ENCODE measurements at regions not wholly inside any gene's neighbourhood (a gene's known extent, or its start where the extent isn't known, plus 50 kb on each side); places are given as distances from the start of the nearest gene placed in this dataset.

- H3K9me3 Mint-ChIP-seq, result peaks cover 8% of the 10 kb centered on the region in 2 donors
- ATAC-seq (replicated peaks in 1 of 2) (no peak), DNase-seq (no peak)
- H3K4me3 Mint-ChIP-seq, result no peak overlapping the region
- H3K36me3 Mint-ChIP-seq (ENCODE audit: insufficient read depth in 2 of 2), result no peaks in the 10 kb centered on the region
- H3K4me1 Mint-ChIP-seq (ENCODE audit: low read depth), result no peaks in the 10 kb centered on the region
- no peak overlapping the region for H3K27ac Mint-ChIP-seq
- H3K27me3 Mint-ChIP-seq (ENCODE audit: low read depth), result no peaks in the 10 kb centered on the region
These were observed 319.8 kb downstream of the FRK start for GRCh38 chr6:115740907-115741306.

- Mint-ChIP-seq H3K27me3 (ENCODE audit: low read depth) (no peaks in the 10 kb centered on the region), H3K4me1 (ENCODE audit: low read depth) (no peaks in the 10 kb centered on the region), H3K9me3 (peaks cover 6 to 7% of the 10 kb centered on the region in 2 donors), H3K27ac (no peak overlapping the region), H3K36me3 (ENCODE audit: insufficient read depth in 2 of 2) (no peaks in the 10 kb centered on the region), H3K4me3 (no peak overlapping the region)
- DNase-seq (no peak), ATAC-seq (replicated peaks in 1 of 2) (no peak)
These were observed 325.1 kb downstream of the FRK start for GRCh38 chr6:115735610-115736009.

- H3K4me3 Mint-ChIP-seq, result no peak overlapping the region
- no peak overlapping the region for H3K27ac Mint-ChIP-seq
- H3K9me3 Mint-ChIP-seq, result peaks cover 6 to 11% of the 10 kb centered on the region in 2 donors
- ATAC-seq (replicated peaks in 1 of 2), result no peak
- H3K4me1 Mint-ChIP-seq (ENCODE audit: low read depth), result no peaks in the 10 kb centered on the region
- no peak for DNase-seq
- no peaks in the 10 kb centered on the region for H3K36me3 Mint-ChIP-seq (ENCODE audit: insufficient read depth in 2 of 2)
- no peaks in the 10 kb centered on the region for H3K27me3 Mint-ChIP-seq (ENCODE audit: low read depth)
These were observed 327.3 kb downstream of the FRK start for GRCh38 chr6:115733426-115733825.

DNA sequence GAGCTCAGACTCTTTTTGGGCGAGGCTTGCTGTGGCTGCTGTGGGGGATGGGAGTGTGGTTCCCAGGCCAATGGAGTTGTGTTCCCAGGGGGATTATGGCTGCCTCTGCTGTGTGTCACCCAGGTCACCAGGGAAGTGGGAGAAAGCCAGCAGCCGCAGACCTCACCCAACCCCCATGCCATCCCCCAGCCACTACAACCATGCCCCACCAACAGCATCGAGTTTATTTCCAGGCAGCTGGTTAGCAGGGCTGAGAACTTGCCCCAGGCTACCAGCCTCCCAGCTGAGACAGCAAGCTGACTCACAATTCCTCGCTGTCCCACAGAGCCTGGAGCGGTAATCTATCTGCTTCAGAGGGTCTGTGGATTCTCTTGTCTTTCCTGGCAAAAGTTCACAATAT, 331.7 kb downstream of the FRK start:
- no peaks in the 10 kb centered on the region for H3K4me1 Mint-ChIP-seq (ENCODE audit: low read depth)
- H3K9me3 Mint-ChIP-seq, result peaks cover 4 to 10% of the 10 kb centered on the region in 2 donors
- DNase-seq (no peak), ATAC-seq (replicated peaks in 1 of 2) (no peak)
- H3K27me3 Mint-ChIP-seq (ENCODE audit: low read depth), result no peaks in the 10 kb centered on the region
- H3K27ac Mint-ChIP-seq, result no peak overlapping the region
- no peak overlapping the region for H3K4me3 Mint-ChIP-seq
- H3K36me3 Mint-ChIP-seq (ENCODE audit: insufficient read depth in 2 of 2), result no peaks in the 10 kb centered on the region

GRCh38 chr6:115728171-115728570, 332.5 kb downstream of the FRK start:
- H3K4me3 Mint-ChIP-seq, result no peak overlapping the region

GRCh38 chr6:115721564-115721963, 339.1 kb downstream of the FRK start:
- Mint-ChIP-seq H3K4me1 (ENCODE audit: low read depth) (no peaks in the 10 kb centered on the region), H3K27ac (no peak overlapping the region), H3K9me3 (peaks cover 1 to 11% of the 10 kb centered on the region in 2 donors), H3K36me3 (ENCODE audit: insufficient read depth in 2 of 2) (no peaks in the 10 kb centered on the region), H3K27me3 (ENCODE audit: low read depth) (no peaks in the 10 kb centered on the region), H3K4me3 (no peak overlapping the region)
- ATAC-seq (replicated peaks in 1 of 2) (no peak), DNase-seq (no peak)

More at GRCh38 chr6:115728171-115728570, 332.5 kb downstream of the FRK start:
- no peak overlapping the region for H3K27ac Mint-ChIP-seq
- ATAC-seq (replicated peaks in 1 of 2) (no peak), DNase-seq (no peak)
- H3K27me3 Mint-ChIP-seq (ENCODE audit: low read depth), result no peaks in the 10 kb centered on the region
- H3K4me1 Mint-ChIP-seq (ENCODE audit: low read depth), result no peaks in the 10 kb centered on the region
- no peaks in the 10 kb centered on the region for H3K36me3 Mint-ChIP-seq (ENCODE audit: insufficient read depth in 2 of 2)
- H3K9me3 Mint-ChIP-seq, result peaks cover 4 to 15% of the 10 kb centered on the region in 2 donors

DNA sequence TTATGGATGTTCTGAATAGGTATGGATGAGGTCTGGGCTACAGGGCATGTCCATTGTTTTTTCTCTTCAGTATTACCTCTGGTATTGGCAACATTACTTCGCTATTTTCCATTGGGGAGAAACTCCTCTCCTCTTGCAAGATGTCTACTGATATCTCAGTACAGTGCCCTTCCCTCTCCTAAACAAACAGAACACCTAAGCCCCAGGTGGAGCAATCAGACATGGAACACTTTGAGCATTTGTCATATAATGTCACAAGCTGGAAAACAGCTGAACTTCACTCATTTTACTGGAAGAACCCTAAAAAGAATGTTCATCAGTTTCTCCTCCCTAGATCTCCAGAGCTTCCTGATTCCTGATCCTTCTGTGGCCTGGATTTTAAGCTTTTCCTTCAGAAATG, 339.8 kb downstream of the FRK start:
- Mint-ChIP-seq H3K4me3 (no peak overlapping the region), H3K4me1 (ENCODE audit: low read depth) (no peaks in the 10 kb centered on the region), H3K27me3 (ENCODE audit: low read depth) (no peaks in the 10 kb centered on the region), H3K36me3 (ENCODE audit: insufficient read depth in 2 of 2) (no peaks in the 10 kb centered on the region), H3K9me3 (peaks cover 1 to 11% of the 10 kb centered on the region in 2 donors), H3K27ac (no peak overlapping the region)
- DNase-seq (no peak), ATAC-seq (replicated peaks in 1 of 2) (no peak)

DNA sequence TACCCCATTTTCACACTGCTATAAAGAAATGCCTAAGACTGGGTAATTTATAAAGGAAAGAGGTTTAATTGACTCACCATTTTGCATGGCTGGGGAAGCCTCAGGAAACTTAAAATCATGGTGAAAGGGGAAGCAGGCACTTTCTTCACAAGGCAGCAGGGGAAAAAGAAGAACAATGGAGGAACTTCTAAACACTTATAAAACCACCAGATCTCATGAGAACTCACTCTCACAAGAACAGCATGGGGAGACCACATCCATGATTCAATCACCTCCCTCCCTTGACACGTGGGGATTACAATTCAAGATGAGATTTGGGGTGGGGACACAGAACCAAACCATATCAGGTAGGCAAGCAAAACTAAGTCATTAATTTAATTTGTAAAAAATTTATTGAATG, 343.2 kb downstream of the FRK start:
- peaks cover 1 to 3% of the 10 kb centered on the region in 2 donors for H3K9me3 Mint-ChIP-seq
- DNase-seq, result no peak
- no peaks in the 10 kb centered on the region for H3K27me3 Mint-ChIP-seq (ENCODE audit: low read depth)
- H3K36me3 Mint-ChIP-seq (ENCODE audit: insufficient read depth in 2 of 2), result no peaks in the 10 kb centered on the region
- ATAC-seq (replicated peaks in 1 of 2), result no peak
- no peak overlapping the region for H3K4me3 Mint-ChIP-seq
- no peak overlapping the region for H3K27ac Mint-ChIP-seq
- no peaks in the 10 kb centered on the region for H3K4me1 Mint-ChIP-seq (ENCODE audit: low read depth)

- H3K27ac Mint-ChIP-seq, result no peak overlapping the region
- no peak overlapping the region for H3K4me3 Mint-ChIP-seq
- no peak for ATAC-seq (replicated peaks in 1 of 2)
- peaks cover 1 to 3% of the 10 kb centered on the region in 2 donors for H3K9me3 Mint-ChIP-seq
- no peaks in the 10 kb centered on the region for H3K36me3 Mint-ChIP-seq (ENCODE audit: insufficient read depth in 2 of 2)
- H3K27me3 Mint-ChIP-seq (ENCODE audit: low read depth), result no peaks in the 10 kb centered on the region
- DNase-seq, result no peak
- H3K4me1 Mint-ChIP-seq (ENCODE audit: low read depth), result no peaks in the 10 kb centered on the region
These were observed 343.6 kb downstream of the FRK start for GRCh38 chr6:115717062-115717461.

DNA sequence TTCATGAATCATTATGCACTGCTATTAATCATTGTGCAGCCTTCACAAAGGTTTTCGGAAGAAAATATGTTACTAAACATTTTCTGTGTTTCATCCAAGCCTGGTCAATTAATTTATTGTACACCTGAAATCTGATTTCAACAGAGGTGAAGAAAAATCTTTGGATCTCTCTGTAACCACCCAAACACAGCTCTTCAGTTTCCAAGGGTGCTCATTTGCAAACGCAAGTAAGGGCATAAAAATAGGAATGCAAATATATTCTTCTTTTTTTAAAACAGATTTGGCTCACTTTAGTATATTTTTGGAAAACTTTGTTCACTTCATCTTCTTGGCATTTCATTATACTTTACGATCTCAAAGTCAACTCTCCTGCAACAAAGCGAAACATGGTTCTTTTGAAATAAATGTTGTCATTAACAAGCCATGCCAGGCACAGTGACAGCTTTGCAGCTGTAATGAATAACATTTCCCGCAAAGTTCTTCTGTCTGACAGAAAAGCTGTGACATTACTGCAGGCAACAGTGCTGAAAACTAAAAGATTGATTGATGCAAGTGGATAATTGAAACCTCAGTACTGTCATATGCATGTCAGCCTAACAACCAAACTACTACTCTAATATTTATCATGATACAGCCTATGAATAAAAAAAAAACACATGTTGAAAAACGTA, 348.3 kb downstream of the FRK start:
- ATAC-seq (replicated peaks in 1 of 2) (no peak), DNase-seq (no peak)
- Mint-ChIP-seq H3K27ac (no peak overlapping the region), H3K9me3 (no peaks in the 10 kb centered on the region), H3K27me3 (ENCODE audit: low read depth) (no peaks in the 10 kb centered on the region), H3K36me3 (ENCODE audit: insufficient read depth in 2 of 2) (no peaks in the 10 kb centered on the region), H3K4me1 (ENCODE audit: low read depth) (no peaks in the 10 kb centered on the region), H3K4me3 (no peak overlapping the region)

DNA sequence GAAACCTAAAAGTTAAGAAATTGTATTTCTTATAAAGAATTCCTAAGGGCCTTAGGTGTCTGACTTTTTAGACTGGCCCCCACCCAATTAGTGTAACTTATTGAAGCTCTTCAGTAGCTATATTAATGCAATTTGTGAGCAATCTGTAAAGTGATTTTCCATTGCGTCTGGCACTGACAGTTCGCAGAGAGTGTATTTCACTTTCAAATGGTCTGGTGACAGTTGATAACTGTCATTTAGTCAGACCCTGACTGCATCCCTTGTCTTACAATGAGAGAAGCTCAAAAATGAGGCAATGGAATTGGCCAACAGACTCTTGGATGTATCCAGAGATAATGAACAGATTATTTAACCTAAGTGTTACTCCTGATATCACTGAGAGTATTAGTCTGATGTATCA, 351.8 kb downstream of the FRK start:
- Mint-ChIP-seq H3K4me3 (no peak overlapping the region), H3K27ac (no peak overlapping the region), H3K9me3 (peaks cover 0 to 3% of the 10 kb centered on the region in 2 donors), H3K4me1 (ENCODE audit: low read depth) (no peaks in the 10 kb centered on the region), H3K36me3 (ENCODE audit: insufficient read depth in 2 of 2) (no peaks in the 10 kb centered on the region), H3K27me3 (ENCODE audit: low read depth) (no peaks in the 10 kb centered on the region)
- DNase-seq, result no peak
- no peak for ATAC-seq (replicated peaks in 1 of 2)

- Mint-ChIP-seq H3K36me3 (ENCODE audit: insufficient read depth in 2 of 2) (peaks cover 3% of the 10 kb centered on the region in 2 donors), H3K4me3 (no peak overlapping the region), H3K27ac (no peak overlapping the region), H3K4me1 (ENCODE audit: low read depth) (no peaks in the 10 kb centered on the region), H3K9me3 (peaks cover 0 to 9% of the 10 kb centered on the region in 2 donors), H3K27me3 (ENCODE audit: low read depth) (no peaks in the 10 kb centered on the region)
- DNase-seq, result no peak
- ATAC-seq (replicated peaks in 1 of 2), result no peak
These were observed 353.7 kb downstream of the FRK start for GRCh38 chr6:115706981-115707380.

DNA sequence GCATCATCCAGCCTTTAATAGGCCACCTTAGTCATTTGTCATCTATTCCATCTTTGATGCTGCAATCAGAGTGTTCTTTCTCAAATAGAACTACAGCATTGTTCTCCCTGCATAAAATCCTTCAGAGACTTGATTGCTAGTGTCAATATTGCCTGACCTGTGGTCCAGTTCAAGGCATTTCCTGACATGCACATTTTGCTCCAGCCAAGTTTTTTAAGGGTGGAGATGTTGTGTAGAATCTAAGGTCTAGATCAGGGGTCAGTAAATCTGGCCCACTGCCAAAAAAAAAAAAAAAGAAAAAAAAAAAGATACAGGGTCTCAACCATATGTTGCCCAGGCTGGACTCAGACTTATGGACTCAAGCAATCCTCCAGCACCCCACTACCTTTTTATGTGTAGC, 354.4 kb downstream of the FRK start:
- DNase-seq (no peak), ATAC-seq (replicated peaks in 1 of 2) (no peak)
- Mint-ChIP-seq H3K27ac (no peak overlapping the region), H3K36me3 (ENCODE audit: insufficient read depth in 2 of 2) (peaks cover 3 to 5% of the 10 kb centered on the region in 2 donors), H3K27me3 (ENCODE audit: low read depth) (no peaks in the 10 kb centered on the region), H3K4me1 (ENCODE audit: low read depth) (no peaks in the 10 kb centered on the region), H3K4me3 (no peak overlapping the region), H3K9me3 (peaks cover 0 to 9% of the 10 kb centered on the region in 2 donors)

GRCh38 chr6:115704028-115704427, 356.7 kb downstream of the FRK start:
- no peaks in the 10 kb centered on the region for H3K4me1 Mint-ChIP-seq (ENCODE audit: low read depth)
- no peak for DNase-seq

More at GRCh38 chr6:115704028-115704427, 356.7 kb downstream of the FRK start:
- H3K27me3 Mint-ChIP-seq (ENCODE audit: low read depth), result no peaks in the 10 kb centered on the region
- peaks cover 0 to 9% of the 10 kb centered on the region in 2 donors for H3K9me3 Mint-ChIP-seq
- H3K4me3 Mint-ChIP-seq, result no peak overlapping the region
- peaks cover 3 to 5% of the 10 kb centered on the region in 2 donors for H3K36me3 Mint-ChIP-seq (ENCODE audit: insufficient read depth in 2 of 2)
- no peak overlapping the region for H3K27ac Mint-ChIP-seq
- no peak for ATAC-seq (replicated peaks in 1 of 2)

Data from activated T-cell treated with anti-CD3 and anti-CD28 coated beads, Interleukin-2, amount 50 U/mL, for 72 hours (primary cell).